ENCODE measurements at regions not wholly inside any gene's neighbourhood (a gene's known extent, or its start where the extent isn't known, plus 50 kb on each side); places are given as distances from the start of the nearest gene placed in this dataset.

- TF ChIP-seq CTCF (IDR thresholded peaks at IDR 0.05; ENCODE audit: low read depth, low read length, missing control alignments) = no peak
- in situ Hi-C loops (cut with HindIII; ENCODE audit: low pct_ligation_motif_present, low sequenced_read_pairs) = no loop called here
- no peak for DNase-seq
- no peaks in the 10 kb centered on the region for H3K27me3 ChIP-seq (replicated peaks)
- no peaks in the 10 kb centered on the region for H3K36me3 ChIP-seq (replicated peaks)
- no peak overlapping the region for H3K4me3 ChIP-seq (ENCODE audit: low read depth, low read length)
- no peak overlapping the region for H3K27ac ChIP-seq
Measured at GRCh38 chr13:37277435-37278144, 172.1 kb upstream of the CSNK1A1L start.

- no peaks in the 10 kb centered on the region for H3K36me3 ChIP-seq (replicated peaks)
- no peak for TF ChIP-seq CTCF (IDR thresholded peaks at IDR 0.05; ENCODE audit: low read depth, low read length, missing control alignments)
- no peak overlapping the region for H3K4me3 ChIP-seq (ENCODE audit: low read depth, low read length)
- in situ Hi-C loops (cut with HindIII; ENCODE audit: low pct_ligation_motif_present, low sequenced_read_pairs) = no loop called here
- no peak overlapping the region for H3K27ac ChIP-seq
- no peak for DNase-seq
- H3K27me3 ChIP-seq (replicated peaks) = no peaks in the 10 kb centered on the region
Measured at GRCh38 chr13:37277007-37277406, 171.5 kb upstream of the CSNK1A1L start.

GRCh38 chr13:37274569-37275497 lies 169.4 kb upstream of the CSNK1A1L start:
- Histone ChIP-seq H3K36me3 (replicated peaks) (no peaks in the 10 kb centered on the region), H3K27me3 (replicated peaks) (no peaks in the 10 kb centered on the region), H3K27ac (no peak overlapping the region), H3K4me3 (ENCODE audit: low read depth, low read length) (no peak overlapping the region)
- DNase-seq = no peak
- no peak for TF ChIP-seq CTCF (IDR thresholded peaks at IDR 0.05; ENCODE audit: low read depth, low read length, missing control alignments)
- in situ Hi-C loops (cut with HindIII; ENCODE audit: low pct_ligation_motif_present, low sequenced_read_pairs) = no loop called here

- no peaks in the 10 kb centered on the region for H3K27me3 ChIP-seq (replicated peaks)
- H3K36me3 ChIP-seq (replicated peaks) = no peaks in the 10 kb centered on the region
- no peak overlapping the region for H3K27ac ChIP-seq
- DNase-seq = no peak
- no peak for TF ChIP-seq CTCF (IDR thresholded peaks at IDR 0.05; ENCODE audit: low read depth, low read length, missing control alignments)
- in situ Hi-C loops (cut with HindIII; ENCODE audit: low pct_ligation_motif_present, low sequenced_read_pairs) = no loop called here
- no peak overlapping the region for H3K4me3 ChIP-seq (ENCODE audit: low read depth, low read length)
Measured at GRCh38 chr13:37273836-37274235, 168.4 kb upstream of the CSNK1A1L start.

GRCh38 chr13:37270226-37271001 lies 164.9 kb upstream of the CSNK1A1L start:
- Histone ChIP-seq H3K27ac (no peak overlapping the region), H3K36me3 (replicated peaks) (no peaks in the 10 kb centered on the region), H3K27me3 (replicated peaks) (no peaks in the 10 kb centered on the region), H3K4me3 (ENCODE audit: low read depth, low read length) (no peak overlapping the region)
- DNase-seq = no peak
- in situ Hi-C loops (cut with HindIII; ENCODE audit: low pct_ligation_motif_present, low sequenced_read_pairs) = no loop called here
- TF ChIP-seq CTCF (IDR thresholded peaks at IDR 0.05; ENCODE audit: low read depth, low read length, missing control alignments) = no peak

Measured in brain microvascular endothelial cell (primary cell).